CD14-positive monocyte (primary cell): ENCODE measurements at regions not wholly inside any gene's neighbourhood (a gene's known extent, or its start where the extent isn't known, plus 50 kb on each side); places are given as distances from the start of the nearest gene placed in this dataset.

Experiments used
- DNase-seq, 3 donors: peaks; one replicate each; pipeline ENCODE4 v3.0.0-alpha.2; 2011 to 2022
- H2AFZ ChIP-seq: 2 replicates; pipeline ENCODE4 v1.6.0; 2012; ENCODE audit warnings: mild to moderate bottlenecking, low read depth, low read length, inconsistent platforms; ENCODE audit not compliant: insufficient read depth, poor library complexity, severe bottlenecking
- H3K27ac ChIP-seq, 2 donors: 1 replicate in 1 of 2; 2 replicates in 1 of 2; pipeline ENCODE4 v1.5.1; 2012 to 2013; ENCODE audit warnings: low read length in 2 of 2, control low read depth in 1 of 2, inconsistent platforms in 1 of 2, low read depth in 1 of 2, mild to moderate bottlenecking in 1 of 2
- H3K27me3 ChIP-seq, 2 donors: one replicate each; pipeline versions ENCODE4 v1.6.0 to v1.6.1; 2011 to 2013; ENCODE audit warnings: low read length in 2 of 2; ENCODE audit not compliant: control insufficient read depth in 2 of 2, insufficient read depth in 2 of 2
- H3K36me3 ChIP-seq, 2 donors: replicated peaks in 1 of 2; 1 replicate in 1 of 2; 2 replicates in 1 of 2; pipeline versions ENCODE4 v1.5.1 to v1.6.1; 2012 to 2013; ENCODE audit warnings: low read length in 2 of 2, control low read depth in 1 of 2, inconsistent platforms in 1 of 2, mild to moderate bottlenecking in 1 of 2; ENCODE audit not compliant: insufficient read depth in 2 of 2, control insufficient read depth in 1 of 2
- H3K4me1 ChIP-seq, 2 donors: 1 replicate in 1 of 2; 2 replicates in 1 of 2; pipeline versions ENCODE4 v1.5.1 to v1.6.1; 2012 to 2013; ENCODE audit warnings: low read length in 2 of 2, control low read depth in 1 of 2, inconsistent platforms in 1 of 2, mild to moderate bottlenecking in 1 of 2, moderate library complexity in 1 of 2; ENCODE audit not compliant: insufficient read depth in 2 of 2, control insufficient read depth in 1 of 2
- H3K4me2 ChIP-seq: replicated peaks from 2 replicates; pipeline ENCODE3; 2012; ENCODE audit warnings: low read length, moderate library complexity, mild to moderate bottlenecking; ENCODE audit not compliant: poor library complexity, severe bottlenecking; ENCODE audit errors: extremely low read depth
- H3K4me3 ChIP-seq, 3 experiments: fragments of 200-600 bp in 1 of 3; sonication (generic) in 1 of 3; replicated peaks in 1 of 3; 1 replicate in 2 of 3; 2 replicates in 1 of 3; pipeline ENCODE4 v1.5.1; 2011 to 2013; ENCODE audit warnings: low read length in 3 of 3, mild to moderate bottlenecking in 3 of 3, control low read depth in 2 of 3, low read depth in 2 of 3, inconsistent platforms in 1 of 3, moderate library complexity in 1 of 3
- H3K79me2 ChIP-seq: 2 replicates; pipeline ENCODE4 v1.6.0; 2012; ENCODE audit warnings: mild to moderate bottlenecking, control low read depth, inconsistent platforms, low read length, moderate library complexity; ENCODE audit not compliant: insufficient read depth
- H3K9ac ChIP-seq: 2 replicates; pipeline ENCODE4 v1.6.0; 2017; ENCODE audit warnings: low read length, mild to moderate bottlenecking; ENCODE audit not compliant: insufficient read depth, poor library complexity, severe bottlenecking
- H3K9me3 ChIP-seq, 2 donors: replicated peaks in 1 of 2; 1 replicate in 1 of 2; 2 replicates in 1 of 2; pipeline versions ENCODE4 v1.5.1 to v1.6.1; 2012 to 2013; ENCODE audit warnings: low read length in 2 of 2, control low read depth in 1 of 2; ENCODE audit not compliant: control insufficient read depth in 1 of 2, insufficient read depth in 1 of 2
- H4K20me1 ChIP-seq: 2 replicates; pipeline ENCODE4 v1.6.0; 2012; ENCODE audit warnings: mild to moderate bottlenecking, low read length, control low read depth, moderate library complexity; ENCODE audit not compliant: insufficient read depth
- H3K27ac Mint-ChIP-seq, 7 donors: one replicate each; pipeline ENCODE4 v1.8.0; 2020; ENCODE audit warnings: mild to moderate bottlenecking in 7 of 7, mixed read lengths in 7 of 7, moderate library complexity in 6 of 7, inconsistent platforms in 2 of 7
- H3K27me3 Mint-ChIP-seq, 3 donors: one replicate each; pipeline ENCODE4 v1.8.0; 2021 to 2022; ENCODE audit warnings: low read depth in 3 of 3, mild to moderate bottlenecking in 3 of 3, mixed read lengths in 3 of 3, moderate library complexity in 3 of 3, inconsistent platforms in 1 of 3
- H3K36me3 Mint-ChIP-seq, 2 donors: one replicate each; pipeline ENCODE4 v1.8.0; 2020; ENCODE audit warnings: mixed read lengths in 2 of 2, inconsistent platforms in 1 of 2, mild to moderate bottlenecking in 1 of 2
- H3K4me1 Mint-ChIP-seq: one replicate; pipeline ENCODE4 v1.8.0; 2020; ENCODE audit warnings: mild to moderate bottlenecking, mixed read lengths
- H3K4me3 Mint-ChIP-seq, 2 donors: one replicate each; pipeline ENCODE4 v1.8.0; 2020; ENCODE audit warnings: mild to moderate bottlenecking in 2 of 2, mixed read lengths in 2 of 2, moderate library complexity in 1 of 2
- H3K9me3 Mint-ChIP-seq, 7 donors: one replicate each; pipeline ENCODE4 v1.8.0; 2020 to 2022; ENCODE audit warnings: mixed read lengths in 7 of 7, mild to moderate bottlenecking in 6 of 7, moderate library complexity in 6 of 7, inconsistent platforms in 2 of 7
- CTCF ChIP-seq: fragments of 200-600 bp; IDR thresholded peaks from one replicate; pipeline ENCODE4 v1.8.0; 2022; ENCODE audit warnings: antibody characterized with exemption, mild to moderate bottlenecking
- WGBS: methylation state at CpG from one replicate; pipeline ENCODE4 v1.1.5; 2013; ENCODE audit warnings: missing lambda C conversion rate; ENCODE audit not compliant: insufficient coverage; 5-methylcytosine and 5-hydroxymethylcytosine counted together
- intact Hi-C, 2 donors: fragments of 100-400 bp; cut with micrococcal nuclease; formaldehyde crosslinking; loops; one replicate each; pipeline versions ENCODE4 v1.15.0 to v1.15.1; 2023

DNA sequence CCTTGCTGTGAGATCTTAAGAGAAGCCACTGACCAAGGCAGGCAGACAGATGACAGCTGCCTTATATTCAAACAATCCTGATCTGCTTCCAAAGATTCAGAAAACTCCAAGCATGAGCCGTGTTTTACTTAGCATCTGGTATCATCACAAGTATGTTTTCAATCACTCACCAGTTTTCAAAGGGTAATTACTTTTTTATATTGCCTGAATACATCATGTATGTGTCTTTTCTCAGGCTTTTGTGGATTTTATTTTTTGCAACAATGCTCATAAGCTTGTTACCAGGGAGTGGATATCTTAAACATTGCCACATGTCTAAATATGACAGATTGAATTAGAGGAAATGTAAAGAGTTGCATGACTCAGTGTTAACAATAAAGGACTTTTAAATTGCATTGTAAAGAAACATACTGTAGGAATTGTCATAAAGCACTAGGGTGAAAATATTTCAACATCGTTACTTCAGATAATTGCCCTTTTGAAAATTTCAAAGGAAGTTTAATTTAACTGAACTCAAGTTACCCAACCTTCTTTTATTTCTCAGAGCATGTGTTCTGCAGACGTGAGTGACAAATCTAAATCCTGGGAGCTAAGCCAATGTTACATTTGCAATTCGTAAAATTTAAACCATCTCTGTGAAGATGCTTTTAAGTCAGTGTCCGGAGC, 326.1 kb downstream of the PLK2 start:
- no peaks in the 10 kb centered on the region for H3K4me1 ChIP-seq
- no peak overlapping the region for H3K27ac ChIP-seq
- no peaks in the 10 kb centered on the region for H3K27me3 ChIP-seq
- no peak for DNase-seq
- Mint-ChIP-seq H3K4me1 (no peaks in the 10 kb centered on the region), H3K9me3 (peaks cover 0 to 2% (median 0%) of the 10 kb centered on the region in 7 donors), H3K27me3 (peaks cover 0 to 2% (median 1%) of the 10 kb centered on the region in 3 donors), H3K36me3 (no peaks in the 10 kb centered on the region), H3K4me3 (no peak overlapping the region), H3K27ac (no peak overlapping the region)
- no peak overlapping the region for H3K9ac ChIP-seq
- H3K36me3 ChIP-seq = no peaks in the 10 kb centered on the region
- intact Hi-C loops = no loop called here
- no peaks in the 10 kb centered on the region for H3K79me2 ChIP-seq
- H3K4me3 ChIP-seq = no peak overlapping the region
- no peak overlapping the region for H3K4me2 ChIP-seq
- no peaks in the 10 kb centered on the region for H3K9me3 ChIP-seq
- no CpG with 5 or more reads among the region's 5 CpGs for WGBS
- H4K20me1 ChIP-seq = no peaks in the 10 kb centered on the region
- H2AFZ ChIP-seq = no peak overlapping the region
- no peak for TF ChIP-seq CTCF

DNA sequence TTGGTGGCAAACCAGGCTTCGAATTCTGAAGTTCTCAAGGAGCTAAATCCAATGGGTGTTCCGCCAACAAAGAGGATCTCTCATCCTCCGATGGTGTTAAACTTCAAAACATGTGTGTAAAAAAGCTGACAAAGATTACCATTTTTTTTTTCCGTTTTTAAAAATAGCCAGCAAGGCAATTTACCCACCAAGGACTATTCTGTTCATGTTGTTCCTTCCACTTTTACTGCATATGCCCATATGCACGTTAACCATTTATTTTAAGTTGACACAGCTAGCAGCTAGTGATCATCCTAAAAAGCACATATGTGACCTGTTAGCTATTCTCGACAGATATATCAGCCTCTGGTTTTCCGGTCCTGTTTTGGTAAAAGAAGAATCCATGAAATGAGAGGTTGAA, 326.7 kb downstream of the PLK2 start:
- Histone ChIP-seq H3K9ac (no peak overlapping the region), H3K4me2 (no peak overlapping the region), H3K4me1 (no peaks in the 10 kb centered on the region), H3K27me3 (no peaks in the 10 kb centered on the region), H3K79me2 (no peaks in the 10 kb centered on the region), H3K9me3 (no peaks in the 10 kb centered on the region), H2AFZ (no peak overlapping the region), H3K4me3 (no peak overlapping the region), H3K36me3 (no peaks in the 10 kb centered on the region), H3K27ac (no peak overlapping the region), H4K20me1 (no peaks in the 10 kb centered on the region)
- no peaks in the 10 kb centered on the region for H3K4me1 Mint-ChIP-seq
- no peak overlapping the region for H3K27ac Mint-ChIP-seq
- H3K27me3 Mint-ChIP-seq = peaks cover 0 to 3% (median 2%) of the 10 kb centered on the region in 3 donors
- no peak overlapping the region for H3K4me3 Mint-ChIP-seq
- DNase-seq = no peak
- no peak for TF ChIP-seq CTCF
- no peaks in the 10 kb centered on the region for H3K36me3 Mint-ChIP-seq
- 86% methylated on average over 5 of the region's 7 CpGs for WGBS
- H3K9me3 Mint-ChIP-seq = peaks cover 0 to 2% (median 0%) of the 10 kb centered on the region in 7 donors
- intact Hi-C loops = no loop called here
